WTC11 (cell line): ENCODE measurements at regions not wholly inside any gene's neighbourhood (a gene's known extent, or its start where the extent isn't known, plus 50 kb on each side); places are given as distances from the start of the nearest gene placed in this dataset.

ENCODE experiments used
- ATAC-seq: fragments of 200-7000 bp; cut with Tn5 transposase; 2 replicates; pipeline ENCODE4 v1.10.0; 2021; ENCODE audit warnings: mild to moderate bottlenecking, moderate library complexity
- CTCF ChIA-PET: fragments of 300-600 bp; sonication (Branson Sonifier 250); formaldehyde crosslinking; loops from one replicate; lab custom pipeline; 2021; ENCODE audit warnings: antibody characterized with exemption; lab: Charles Lee
- POLR2A ChIA-PET: fragments of 350-600 bp; sonication (Branson Sonifier 250); formaldehyde crosslinking; loops from one replicate; lab custom pipeline; 2021; ENCODE audit warnings: antibody characterized with exemption; lab: Charles Lee
- DNase-seq: peaks from one replicate; pipeline ENCODE4 v3.0.0; 2021; ENCODE audit warnings: low spot score
- H3K27ac Mint-ChIP-seq: 2 replicates; pipeline ENCODE4 v1.8.0; 2021; ENCODE audit warnings: mixed read lengths
- H3K27me3 Mint-ChIP-seq: 2 replicates; pipeline ENCODE4 v1.8.0; 2021; ENCODE audit warnings: low read depth, mild to moderate bottlenecking, moderate library complexity, mixed read lengths
- H3K36me3 Mint-ChIP-seq: 2 replicates; pipeline ENCODE4 v1.8.0; 2021; ENCODE audit warnings: mixed read lengths
- H3K4me1 Mint-ChIP-seq: 2 replicates; pipeline ENCODE4 v1.8.0; 2022; ENCODE audit warnings: mixed read lengths
- H3K4me3 Mint-ChIP-seq: 2 replicates; pipeline ENCODE4 v1.8.0; 2021; ENCODE audit warnings: mild to moderate bottlenecking, moderate library complexity, mixed read lengths
- H3K9me3 Mint-ChIP-seq: 2 replicates; pipeline ENCODE4 v1.8.0; 2021; ENCODE audit warnings: mixed read lengths
- AFF4 ChIP-seq: sonication (generic); formaldehyde crosslinking; IDR thresholded peaks from 2 replicates; pipeline ENCODE4 v1.8.1; 2023; ENCODE audit warnings: mild to moderate bottlenecking, missing genetic modification reagents, borderline replicate concordance
- EMX1 ChIP-seq: fragments of 250-450 bp; sonication (Bioruptor Pico); IDR thresholded peaks from 2 replicates; pipeline ENCODE4 v1.8.0; 2021; ENCODE audit warnings: mild to moderate bottlenecking
- ESRRA ChIP-seq: sonication (generic); formaldehyde crosslinking; IDR thresholded peaks from 2 replicates; pipeline ENCODE4 v1.8.1; 2022; ENCODE audit warnings: mild to moderate bottlenecking, missing genetic modification reagents, borderline replicate concordance
- FOXP4 ChIP-seq: sonication (generic); formaldehyde crosslinking; IDR thresholded peaks from 2 replicates; pipeline ENCODE4 v1.8.0; 2022; ENCODE audit warnings: mild to moderate bottlenecking, missing genetic modification reagents
- GTF2I ChIP-seq: fragments of 250-450 bp; sonication (Bioruptor Pico); conservative IDR thresholded peaks from 2 replicates; pipeline ENCODE4 v1.4.0; 2021; ENCODE audit warnings: mild to moderate bottlenecking
- HMGA2 ChIP-seq: fragments of 250-450 bp; sonication (Bioruptor Pico); IDR thresholded peaks from 2 replicates; pipeline ENCODE4 v1.4.0; 2021; ENCODE audit warnings: mild to moderate bottlenecking, moderate library complexity
- IRF2 ChIP-seq: sonication (generic); formaldehyde crosslinking; IDR thresholded peaks from 2 replicates; pipeline ENCODE4 v1.8.0; 2022; ENCODE audit warnings: low read depth, missing genetic modification reagents, borderline replicate concordance
- MAX ChIP-seq: sonication (generic); formaldehyde crosslinking; IDR thresholded peaks from 2 replicates; pipeline ENCODE4 v1.8.0; 2022; ENCODE audit warnings: mild to moderate bottlenecking, missing genetic modification reagents
- MLX ChIP-seq: sonication (generic); formaldehyde crosslinking; IDR thresholded peaks from 2 replicates; pipeline ENCODE4 v1.8.1; 2023; ENCODE audit warnings: mild to moderate bottlenecking, missing genetic modification reagents, moderate library complexity
- NFE2L1 ChIP-seq: sonication (generic); formaldehyde crosslinking; IDR thresholded peaks from 2 replicates; pipeline ENCODE4 v1.8.1; 2023; ENCODE audit warnings: missing genetic modification reagents
- NFYB ChIP-seq: sonication (generic); formaldehyde crosslinking; conservative IDR thresholded peaks from 2 replicates; pipeline ENCODE4 v1.8.0; 2022; ENCODE audit warnings: low read depth, missing genetic modification reagents
- NR3C1 ChIP-seq: sonication (generic); formaldehyde crosslinking; conservative IDR thresholded peaks from 2 replicates; pipeline ENCODE4 v1.8.1; 2023; ENCODE audit warnings: low read depth, mild to moderate bottlenecking, missing genetic modification reagents
- RORB ChIP-seq: fragments of 250-450 bp; sonication (Bioruptor Pico); IDR thresholded peaks from 2 replicates; pipeline ENCODE4 v1.9.0; 2021; ENCODE audit warnings: mild to moderate bottlenecking
- SMAD3 ChIP-seq: sonication (generic); formaldehyde crosslinking; IDR thresholded peaks from 2 replicates; pipeline ENCODE4 v1.8.0; 2022; ENCODE audit warnings: missing genetic modification reagents, mild to moderate bottlenecking, borderline replicate concordance
- TEAD4 ChIP-seq: sonication (generic); formaldehyde crosslinking; IDR thresholded peaks from 2 replicates; pipeline ENCODE4 v1.8.0; 2022; ENCODE audit warnings: mild to moderate bottlenecking, missing genetic modification reagents
- ZNF219 ChIP-seq: sonication (generic); formaldehyde crosslinking; IDR thresholded peaks from 2 replicates; pipeline ENCODE4 v1.8.0; 2023; ENCODE audit warnings: missing genetic modification reagents, mild to moderate bottlenecking, borderline replicate concordance
- ZNF317 ChIP-seq: sonication (generic); formaldehyde crosslinking; IDR thresholded peaks from 2 replicates; pipeline ENCODE4 v1.8.1; 2023; ENCODE audit warnings: low read depth, mild to moderate bottlenecking, moderate library complexity, missing genetic modification reagents, borderline replicate concordance
- ZNF423 ChIP-seq: fragments of 250-450 bp; sonication (Bioruptor Pico); IDR thresholded peaks from 2 replicates; pipeline ENCODE4 v2.1.2; 2022; ENCODE audit warnings: mild to moderate bottlenecking, moderate library complexity
- ZNF671 ChIP-seq: fragments of 250-450 bp; sonication (Bioruptor Pico); IDR thresholded peaks from 2 replicates; pipeline ENCODE4 v1.8.0; 2021; ENCODE audit warnings: mild to moderate bottlenecking

- TF ChIP-seq FOXP4 (CRISPR knock-in tag): no peak
- no peak for TF ChIP-seq SMAD3 (CRISPR knock-in tag)
- TF ChIP-seq HMGA2 (CRISPR knock-in tag): no peak
Observed at GRCh38 chr7:106456329-106456728, 171.5 kb upstream of the NAMPT start (continued).

- no peak for ATAC-seq
- peaks cover 5% of the 10 kb centered on the region; the same call in 1 of the 2 replicates for H3K27me3 Mint-ChIP-seq
- TF ChIP-seq NR3C1 (CRISPR knock-in tag) (no peak), TEAD4 (CRISPR knock-in tag) (no peak), EMX1 (no peak), ZNF423 (CRISPR knock-in tag) (no peak), RORB (CRISPR knock-in tag) (no peak), NFE2L1 (CRISPR knock-in tag) (no peak), ESRRA (CRISPR knock-in tag) (no peak), AFF4 (CRISPR knock-in tag) (no peak), ZNF219 (CRISPR knock-in tag) (no peak), NFYB (no peak), MLX (no peak), ZNF317 (CRISPR knock-in tag) (no peak), MAX (no peak), GTF2I (CRISPR knock-in tag) (no peak), ZNF671 (CRISPR knock-in tag) (no peak), IRF2 (CRISPR knock-in tag) (no peak)
- TF ChIP-seq, all 79 proteins: peak for 0
- ChIA-PET CTCF (no interaction called here), POLR2A (no interaction called here)
- Mint-ChIP-seq H3K36me3 (peaks cover 53% of the 10 kb centered on the region), H3K4me1 (no peaks in the 10 kb centered on the region), H3K9me3 (peaks cover 76% of the 10 kb centered on the region), H3K27ac (no peak overlapping the region), H3K4me3 (no peak overlapping the region)
- no peak for DNase-seq
Observed at GRCh38 chr7:106452031-106452851, 167.5 kb upstream of the NAMPT start.
